GM12891 (cell line): ENCODE measurements at regions not wholly inside any gene's neighbourhood (a gene's known extent, or its start where the extent isn't known, plus 50 kb on each side); places are given as distances from the start of the nearest gene placed in this dataset.

Source experiments
- PAX5 ChIP-seq: IDR thresholded peaks from 2 replicates; pipeline ENCODE4 v1.6.1; 2011; ENCODE audit warnings: low read length, moderate library complexity, mild to moderate bottlenecking; ENCODE audit not compliant: insufficient read depth, severe bottlenecking
- POLR2A ChIP-seq: IDR thresholded peaks from 2 replicates; pipeline ENCODE4 v1.6.1; 2011; ENCODE audit warnings: low read depth, low read length, control low read depth
- POLR2AphosphoS5 ChIP-seq: IDR thresholded peaks from 2 replicates; pipeline ENCODE4 v1.6.1; 2011; ENCODE audit warnings: low read depth, low read length, control low read depth
- POU2F2 ChIP-seq: IDR thresholded peaks from 2 replicates; pipeline ENCODE4 v1.6.1; 2011; ENCODE audit warnings: low read depth, mild to moderate bottlenecking, control low read depth, low read length, moderate library complexity
- SPI1 ChIP-seq: IDR thresholded peaks from 2 replicates; pipeline ENCODE4 v1.6.1; 2011; ENCODE audit warnings: low read depth, low read length, control low read depth
- TAF1 ChIP-seq: IDR thresholded peaks from 2 replicates; pipeline ENCODE4 v1.6.1; 2011; ENCODE audit warnings: low read depth, low read length, control low read depth

DNA sequence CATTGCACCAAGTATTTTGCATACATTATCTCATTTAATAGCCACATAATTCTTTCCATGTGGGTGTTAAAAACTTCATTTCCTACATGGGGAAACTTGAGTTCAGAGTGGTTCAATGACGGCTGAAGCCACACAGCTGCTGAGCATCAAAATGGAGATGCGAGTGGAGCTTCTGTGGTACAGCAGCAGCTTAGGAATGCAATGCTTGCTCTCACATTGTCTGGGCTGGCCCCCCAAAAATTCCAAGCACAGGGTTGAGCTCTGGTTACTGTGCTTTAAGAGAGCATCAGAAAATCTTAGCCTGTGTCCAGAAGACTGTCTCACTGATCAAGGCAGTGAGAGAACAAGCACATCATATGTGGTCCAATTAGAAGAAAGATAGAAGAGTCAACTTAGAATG lies 57.4 kb upstream of the GADL1 start:
- TF ChIP-seq POU2F2, result no peak
- TF ChIP-seq POLR2AphosphoS5, result no peak
- no peak for TF ChIP-seq POLR2A
- no peak for TF ChIP-seq SPI1
- TF ChIP-seq PAX5, result no peak
- no peak for TF ChIP-seq TAF1
